ENCODE measurements at regions not wholly inside any gene's neighbourhood (a gene's known extent, or its start where the extent isn't known, plus 50 kb on each side); places are given as distances from the start of the nearest gene placed in this dataset.
"Not testable (repeated sequence)": the region's sequence is repeated elsewhere in the genome, so short reads cannot be mapped to it uniquely, and the experiment has no call there.

- in situ Hi-C loops (cut with MboI); H3K4me2 ChIP-seq (ENCODE audit: unreplicated experiment); H3K36me3 ChIP-seq (ENCODE audit: low read depth); H3K9me3 ChIP-seq (ENCODE audit: low read depth); H3K4me3 ChIP-seq; H3K79me2 ChIP-seq (ENCODE audit: insufficient read depth); H3K27me3 ChIP-seq (replicated peaks; ENCODE audit: insufficient read depth); H4K20me1 ChIP-seq (ENCODE audit: insufficient read depth); H3K9ac ChIP-seq; H3K9me2 ChIP-seq (ENCODE audit: insufficient read depth); H3F3A ChIP-seq (ENCODE audit: insufficient read depth); H3K4me1 ChIP-seq (ENCODE audit: insufficient read depth); H2AFZ ChIP-seq; H3K27ac ChIP-seq; DNase-seq: not testable (repeated sequence)
- 0 to 5% methylated on average over 1 of the region's 1 CpG for WGBS, 2 experiments (ENCODE audit: low coverage in 1 of 2, low lambda C conversion rate in 2 of 2, missing lambda C conversion rate in 2 of 2)
These were observed 113.4 kb downstream of the XPNPEP1 start for GRCh38 chr10:109809954-109810353.

GRCh38 chr10:109801191-109801590 is 122.1 kb downstream of the XPNPEP1 start:
- DNase-seq; H3K4me1 ChIP-seq (ENCODE audit: insufficient read depth); H3F3A ChIP-seq (ENCODE audit: insufficient read depth); H3K4me2 ChIP-seq (ENCODE audit: unreplicated experiment); H3K27me3 ChIP-seq (replicated peaks; ENCODE audit: insufficient read depth); H3K36me3 ChIP-seq (ENCODE audit: low read depth); H4K20me1 ChIP-seq (ENCODE audit: insufficient read depth); in situ Hi-C loops (cut with MboI); H2AFZ ChIP-seq; H3K79me2 ChIP-seq (ENCODE audit: insufficient read depth); H3K4me3 ChIP-seq; H3K9me3 ChIP-seq (ENCODE audit: low read depth); H3K9me2 ChIP-seq (ENCODE audit: insufficient read depth); H3K9ac ChIP-seq; H3K27ac ChIP-seq: not testable (repeated sequence)
- WGBS, 2 experiments (ENCODE audit: low coverage in 1 of 2, low lambda C conversion rate in 2 of 2, missing lambda C conversion rate in 2 of 2): 71 to 82% methylated on average over 14 of the region's 14 CpGs

GRCh38 chr10:109790647-109791046 is 132.7 kb downstream of the XPNPEP1 start:
- Histone ChIP-seq H3K79me2 (ENCODE audit: insufficient read depth) (no peaks in the 10 kb centered on the region), H3K9me3 (ENCODE audit: low read depth) (no peaks in the 10 kb centered on the region), H3K4me2 (ENCODE audit: unreplicated experiment) (no peak overlapping the region), H3K27ac (no peak overlapping the region), H3K9me2 (ENCODE audit: insufficient read depth) (no peaks in the 10 kb centered on the region), H2AFZ (no peak overlapping the region), H3K36me3 (ENCODE audit: low read depth) (no peaks in the 10 kb centered on the region), H3K9ac (no peak overlapping the region), H3K4me3 (no peak overlapping the region), H3K27me3 (replicated peaks; ENCODE audit: insufficient read depth) (no peaks in the 10 kb centered on the region), H3K4me1 (ENCODE audit: insufficient read depth) (no peaks in the 10 kb centered on the region), H3F3A (ENCODE audit: insufficient read depth) (no peaks in the 10 kb centered on the region), H4K20me1 (ENCODE audit: insufficient read depth) (no peaks in the 10 kb centered on the region)
- DNase-seq: no peak
- in situ Hi-C loops (cut with MboI): no loop called here
- TF ChIP-seq EZH2phosphoT487 (IDR thresholded peaks at IDR 0.05; ENCODE audit: insufficient read depth, low read depth): no peak
- TF ChIP-seq EZH2 (IDR thresholded peaks at IDR 0.05; ENCODE audit: insufficient read depth, poor library complexity, severe bottlenecking): no peak
- WGBS, 2 experiments (ENCODE audit: low coverage in 1 of 2, low lambda C conversion rate in 2 of 2, missing lambda C conversion rate in 2 of 2): 2 to 4% methylated on average over 4 of the region's 4 CpGs

GRCh38 chr10:109784236-109784635 is 139.1 kb downstream of the XPNPEP1 start:
- 17 to 35% methylated on average over 3 of the region's 3 CpGs for WGBS, 2 experiments (ENCODE audit: low coverage in 1 of 2, low lambda C conversion rate in 2 of 2, missing lambda C conversion rate in 2 of 2)
- Histone ChIP-seq H3K4me1 (ENCODE audit: insufficient read depth) (no peaks in the 10 kb centered on the region; the same call in 1 of the 2 replicates), H3K36me3 (ENCODE audit: low read depth) (no peaks in the 10 kb centered on the region), H3K27ac (no peak overlapping the region), H2AFZ (no peak overlapping the region), H3K4me3 (no peak overlapping the region), H3K9me3 (ENCODE audit: low read depth) (no peaks in the 10 kb centered on the region), H3K9ac (no peak overlapping the region), H4K20me1 (ENCODE audit: insufficient read depth) (no peaks in the 10 kb centered on the region), H3K9me2 (ENCODE audit: insufficient read depth) (no peaks in the 10 kb centered on the region), H3K79me2 (ENCODE audit: insufficient read depth) (no peaks in the 10 kb centered on the region), H3F3A (ENCODE audit: insufficient read depth) (no peaks in the 10 kb centered on the region), H3K4me2 (ENCODE audit: unreplicated experiment) (peak overlapping the region; percentile 17), H3K27me3 (replicated peaks; ENCODE audit: insufficient read depth) (peaks cover 5% of the 10 kb centered on the region; the same call in 1 of the 2 replicates)
- peak; percentile 50 for DNase-seq
- TF ChIP-seq EZH2 (IDR thresholded peaks at IDR 0.05; ENCODE audit: insufficient read depth, poor library complexity, severe bottlenecking) (no peak), EZH2phosphoT487 (IDR thresholded peaks at IDR 0.05; ENCODE audit: insufficient read depth, low read depth) (no peak)
- in situ Hi-C loops (cut with MboI): no loop called here

GRCh38 chr10:109783286-109783685 is 140.0 kb downstream of the XPNPEP1 start:
- no peaks in the 10 kb centered on the region for H3K9me2 ChIP-seq (ENCODE audit: insufficient read depth)
- no peak overlapping the region for H3K4me3 ChIP-seq
- H4K20me1 ChIP-seq (ENCODE audit: insufficient read depth): no peaks in the 10 kb centered on the region
- no peaks in the 10 kb centered on the region; the same call in 1 of the 2 replicates for H3K4me1 ChIP-seq (ENCODE audit: insufficient read depth)
- H3F3A ChIP-seq (ENCODE audit: insufficient read depth): no peaks in the 10 kb centered on the region
- no peak for TF ChIP-seq EZH2 (IDR thresholded peaks at IDR 0.05; ENCODE audit: insufficient read depth, poor library complexity, severe bottlenecking)
- H3K27me3 ChIP-seq (replicated peaks; ENCODE audit: insufficient read depth): peaks cover 5% of the 10 kb centered on the region; the same call in 1 of the 2 replicates
- H3K9me3 ChIP-seq (ENCODE audit: low read depth): no peaks in the 10 kb centered on the region
- H3K9ac ChIP-seq: no peak overlapping the region
- no peaks in the 10 kb centered on the region for H3K36me3 ChIP-seq (ENCODE audit: low read depth)
- no peak for DNase-seq
- H3K27ac ChIP-seq: no peak overlapping the region
- H3K79me2 ChIP-seq (ENCODE audit: insufficient read depth): no peaks in the 10 kb centered on the region
- whole genome bisulfite sequencing, 2 experiments (ENCODE audit: low coverage in 1 of 2, low lambda C conversion rate in 2 of 2, missing lambda C conversion rate in 2 of 2): 45 to 46% methylated on average over 5 of the region's 5 CpGs
- in situ Hi-C loops (cut with MboI): no loop called here
- H2AFZ ChIP-seq: no peak overlapping the region
- no peak overlapping the region for H3K4me2 ChIP-seq (ENCODE audit: unreplicated experiment)

All from GM23248 (cell line).